ENCODE measurements at regions not wholly inside any gene's neighbourhood (a gene's known extent, or its start where the extent isn't known, plus 50 kb on each side); places are given as distances from the start of the nearest gene placed in this dataset.

DNA sequence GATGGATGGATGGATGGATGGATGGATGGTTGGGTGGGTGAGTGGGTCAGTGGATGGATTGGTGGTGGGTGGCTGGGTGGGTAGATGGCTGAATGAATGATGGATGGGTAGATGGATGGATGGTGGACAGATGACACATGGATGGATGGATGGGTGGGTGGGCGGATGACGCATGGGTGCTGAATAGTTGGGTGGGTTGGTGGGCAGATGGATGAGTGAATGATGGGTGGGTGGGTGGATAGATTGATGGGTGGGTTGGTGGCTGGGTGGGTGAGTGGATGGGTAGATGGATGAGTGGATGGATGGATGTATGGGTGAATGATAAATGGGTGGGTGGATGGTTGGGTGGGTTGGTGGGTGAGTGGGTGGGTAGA lies 69.9 kb upstream of the NKX1-1 start:
- no peak for DNase-seq (ENCODE audit: low read depth in 2 of 2)

DNA sequence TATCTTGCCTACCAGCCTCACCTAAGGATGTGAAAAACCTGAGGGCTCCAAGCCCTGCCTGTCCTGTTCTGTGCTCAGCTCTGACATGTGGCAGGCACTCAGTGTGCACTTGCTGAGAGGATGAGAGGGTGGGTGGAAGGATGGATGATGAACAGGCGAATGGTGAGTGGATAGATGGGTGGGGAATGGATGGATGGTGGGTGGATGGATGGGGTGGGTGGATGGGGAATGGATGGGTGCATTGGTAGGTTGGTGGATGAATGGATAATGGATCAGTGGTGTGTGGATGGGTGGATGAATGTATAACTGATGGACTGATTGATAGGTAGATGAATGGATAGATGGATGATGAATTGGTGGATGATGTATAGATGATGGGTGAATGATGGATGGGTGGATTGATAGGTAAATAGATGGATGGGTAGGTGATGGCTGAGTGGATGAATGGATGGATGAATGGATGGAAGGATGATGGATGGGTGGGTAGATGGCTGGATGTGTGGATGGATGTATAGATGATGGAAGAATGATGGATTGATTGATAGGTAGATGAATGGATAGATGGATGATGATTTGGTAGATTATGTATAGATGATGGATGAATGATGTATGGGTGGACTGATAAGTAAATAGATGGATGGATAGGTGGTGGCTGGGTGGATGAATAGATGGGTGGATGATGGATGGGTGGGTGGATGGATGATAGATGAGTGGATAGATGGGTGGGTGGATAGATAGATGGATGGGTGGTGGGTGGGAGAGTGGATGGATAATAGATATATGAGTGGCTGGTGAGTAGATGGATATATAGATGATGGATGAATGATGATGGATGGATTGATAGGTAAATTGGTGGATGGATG lies 69.3 kb upstream of the NKX1-1 start:
- DNase-seq (ENCODE audit: low read depth in 2 of 2): no peak

DNA sequence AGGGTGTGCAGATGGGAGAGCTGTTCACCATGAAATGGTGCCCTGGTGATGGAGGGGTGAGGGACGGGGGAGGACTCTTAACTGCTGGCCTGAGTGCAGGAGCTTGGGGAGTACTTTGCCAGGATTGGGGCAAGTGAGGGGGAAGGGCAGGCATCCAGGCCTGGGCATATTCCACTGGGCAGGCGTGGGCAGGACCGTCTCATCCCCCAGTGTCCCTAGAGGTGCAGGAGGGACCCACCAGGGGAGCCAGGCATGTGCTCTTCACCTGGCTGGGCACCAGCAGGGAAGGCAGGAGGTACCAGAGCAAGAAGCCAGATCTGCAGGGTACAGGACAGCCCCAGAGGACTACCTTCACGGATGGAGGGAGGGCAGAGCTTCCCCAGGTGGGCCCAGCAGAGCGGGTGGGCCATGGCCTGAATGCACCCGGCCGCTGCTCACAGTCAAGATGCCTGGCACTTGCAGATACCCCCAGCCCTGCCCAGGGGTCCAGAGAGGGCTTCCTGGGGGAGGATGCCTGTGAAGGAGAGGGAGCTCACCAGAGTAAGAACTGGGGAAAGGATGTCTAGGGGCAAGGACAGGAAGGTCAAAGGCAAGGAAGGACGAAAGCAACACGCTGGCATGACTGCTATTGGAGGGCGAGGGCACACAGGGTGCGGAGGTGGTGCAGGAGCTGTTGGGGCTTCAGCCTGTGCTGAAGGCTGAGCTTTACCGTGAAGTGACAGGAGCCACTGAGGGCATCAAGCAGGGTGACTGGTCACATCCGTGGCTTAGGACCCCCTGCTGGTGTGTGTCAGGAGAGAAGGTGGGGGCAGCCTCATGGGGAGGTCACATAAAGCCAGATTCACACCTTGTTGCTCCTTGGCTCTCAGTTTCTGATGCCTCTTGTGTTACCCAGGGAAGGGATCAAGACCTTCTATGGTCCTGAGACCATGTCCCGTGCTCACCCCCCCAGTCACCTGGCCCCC lies 68.2 kb upstream of the NKX1-1 start:
- no peak for DNase-seq (ENCODE audit: low read depth in 2 of 2)

DNA sequence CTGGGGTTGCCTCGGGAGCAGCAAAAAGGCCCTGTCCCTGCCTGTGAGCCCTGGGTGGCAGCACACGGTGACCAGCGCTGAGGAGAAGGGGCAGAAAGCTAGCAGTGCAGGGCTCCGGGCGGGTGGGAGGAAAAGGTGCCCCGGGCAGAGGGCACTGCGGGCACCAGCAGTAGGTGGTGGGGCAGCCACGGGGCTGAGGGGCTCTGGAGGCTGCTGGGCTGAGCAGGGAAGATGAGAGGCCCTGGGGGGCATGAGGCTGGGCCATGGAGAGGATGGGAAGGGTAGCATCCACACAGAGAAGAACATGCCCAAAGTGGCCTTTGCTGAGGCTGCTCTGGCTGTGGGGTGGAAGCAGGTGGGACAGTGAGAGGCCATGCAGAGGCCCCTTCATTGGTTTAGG lies 67.5 kb upstream of the NKX1-1 start:
- DNase-seq (ENCODE audit: low read depth in 2 of 2): no peak

DNA sequence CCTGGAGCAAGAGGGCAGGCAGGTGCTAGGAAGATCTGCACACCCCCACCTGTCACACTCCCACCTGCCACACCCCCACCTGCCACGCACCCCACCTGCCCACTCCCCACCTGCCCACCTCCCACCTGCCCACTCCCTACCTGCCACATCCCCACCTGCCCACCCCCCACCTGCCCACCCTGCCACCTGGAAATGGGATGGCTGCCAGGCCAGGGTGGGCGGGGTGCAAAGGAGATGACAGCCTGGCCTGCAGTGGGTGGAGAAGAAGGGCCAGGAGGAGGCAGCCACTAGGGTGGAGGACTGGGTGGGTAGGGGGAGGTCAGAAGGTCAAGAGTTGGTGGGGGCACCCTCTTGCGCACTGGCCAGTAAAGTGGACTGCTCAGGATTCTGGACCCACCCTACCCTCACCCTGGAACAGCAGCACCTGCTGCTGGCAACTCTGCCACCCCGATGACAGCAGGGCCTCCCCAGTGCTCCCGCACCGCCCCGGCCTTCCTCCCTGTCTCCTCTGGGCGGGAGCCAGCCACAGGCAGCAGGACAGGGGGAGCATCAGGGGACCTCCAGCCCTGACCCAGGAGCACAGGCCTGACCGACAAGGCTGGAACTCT lies 66.8 kb upstream of the NKX1-1 start:
- no peak for DNase-seq (ENCODE audit: low read depth in 2 of 2)

DNA sequence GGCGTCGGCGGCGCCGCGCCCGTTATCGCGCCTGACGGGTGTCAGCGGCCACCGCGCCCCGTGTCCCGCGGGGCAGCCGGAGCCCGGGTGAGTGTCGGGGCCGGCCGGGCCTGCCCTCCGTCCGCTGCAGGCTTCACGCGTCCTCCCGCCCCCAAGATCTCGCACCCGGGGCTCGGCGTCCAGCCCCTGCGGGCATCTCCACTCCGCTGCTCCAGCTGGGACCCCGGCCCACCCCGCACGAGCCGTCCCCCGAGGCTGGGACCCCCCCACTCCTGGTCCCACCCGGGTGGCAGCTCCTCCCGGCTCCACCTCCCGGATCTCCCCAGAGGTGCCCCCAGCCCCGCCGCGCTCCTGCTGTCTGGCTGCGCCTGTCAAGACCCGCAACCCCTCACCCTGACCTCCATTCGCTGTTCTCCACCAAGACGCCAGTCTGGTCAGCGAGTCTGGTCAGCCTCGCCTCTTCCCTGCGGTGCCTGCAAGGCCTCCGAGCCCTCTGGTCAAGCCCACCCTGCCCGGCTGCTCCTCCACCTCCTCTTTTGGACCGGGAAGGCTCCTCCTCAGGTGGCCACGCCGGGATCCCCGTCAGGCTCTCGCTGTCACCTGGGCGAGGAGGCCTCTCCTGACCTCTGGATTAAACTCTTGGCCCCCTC lies 66.0 kb upstream of the NKX1-1 start:
- no peak for DNase-seq (ENCODE audit: low read depth in 2 of 2)

DNA sequence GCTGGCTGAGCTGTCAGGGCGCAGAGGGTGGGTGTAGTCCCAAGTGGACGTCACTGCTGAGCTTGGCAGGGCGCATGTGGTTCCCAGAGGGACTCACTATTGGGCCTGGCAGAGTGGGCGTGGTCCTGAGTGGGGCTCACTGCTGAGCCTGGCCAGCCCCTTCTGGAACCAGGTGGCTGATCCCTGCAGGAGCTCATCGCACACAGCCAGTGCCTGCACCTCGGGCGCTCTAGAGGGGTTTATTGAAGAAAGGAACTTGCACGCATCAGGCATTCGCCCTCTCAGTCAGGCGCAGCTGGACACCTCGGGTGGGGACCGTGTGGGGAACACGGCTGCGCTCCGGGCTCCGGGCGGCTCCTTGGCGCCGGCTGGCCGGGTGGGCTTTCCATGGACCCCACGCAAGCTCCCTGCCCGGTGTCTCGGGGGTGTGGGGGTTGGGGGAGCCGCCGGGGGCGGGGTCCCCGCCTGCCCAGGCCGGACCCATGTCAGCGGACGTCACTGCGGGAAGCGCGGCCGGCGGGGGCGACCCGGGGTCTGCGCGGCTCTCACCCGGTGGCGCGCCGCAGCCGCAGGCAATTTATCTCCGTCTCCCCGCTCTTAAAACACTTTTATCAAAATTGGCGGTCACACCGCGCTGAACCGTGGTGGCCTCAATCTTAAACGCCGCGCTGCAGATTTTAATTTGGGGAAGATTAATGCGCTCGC lies 65.4 kb upstream of the NKX1-1 start:
- no peak for DNase-seq (ENCODE audit: low read depth in 2 of 2)

DNA sequence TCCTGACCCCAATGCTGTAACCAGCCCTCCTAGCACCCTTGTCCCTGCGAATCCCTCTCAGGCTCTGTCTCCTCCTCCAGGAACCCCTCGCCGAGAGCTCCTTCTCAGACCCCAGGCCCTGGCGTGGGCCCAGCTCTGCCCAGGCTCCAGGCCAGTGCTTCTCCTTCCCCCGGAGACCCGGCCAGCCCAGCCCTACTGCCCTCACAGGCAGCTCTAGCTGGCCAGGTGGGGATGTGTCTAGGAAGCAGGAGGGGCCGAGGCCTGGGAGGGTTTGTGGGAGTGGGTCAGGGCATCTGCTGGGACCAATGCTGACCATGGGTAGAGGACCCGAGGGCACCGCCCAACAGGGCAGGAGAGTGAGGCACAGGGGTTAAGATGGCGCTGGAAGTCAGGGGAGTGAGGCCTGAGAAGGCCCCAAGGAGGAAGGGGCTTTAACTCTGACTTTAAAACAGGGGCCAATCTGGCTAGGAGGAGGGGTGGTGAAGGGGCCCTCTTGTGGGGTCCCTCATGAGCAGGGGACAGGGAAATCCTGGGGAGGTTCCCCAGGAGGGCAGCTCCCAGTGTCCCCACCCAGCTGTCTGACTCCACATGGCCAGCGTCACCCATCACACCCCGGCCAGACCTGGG lies 64.7 kb upstream of the NKX1-1 start:
- DNase-seq (ENCODE audit: low read depth in 2 of 2): no peak

DNA sequence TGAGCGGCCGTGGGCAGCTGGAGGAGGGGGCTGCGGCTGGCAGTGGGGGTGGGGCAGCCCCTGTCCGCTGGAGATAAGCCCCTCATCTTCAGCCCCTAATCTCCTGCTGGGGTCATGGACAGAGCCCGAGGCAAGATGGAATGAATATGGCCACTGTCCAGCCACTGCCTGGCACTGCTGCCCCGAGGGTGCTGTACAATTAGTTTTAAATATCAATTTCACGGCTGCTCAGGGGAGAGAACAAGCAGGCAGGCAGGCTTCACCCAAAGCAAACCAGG lies 64.1 kb upstream of the NKX1-1 start:
- DNase-seq (ENCODE audit: low read depth in 2 of 2): no peak

DNA sequence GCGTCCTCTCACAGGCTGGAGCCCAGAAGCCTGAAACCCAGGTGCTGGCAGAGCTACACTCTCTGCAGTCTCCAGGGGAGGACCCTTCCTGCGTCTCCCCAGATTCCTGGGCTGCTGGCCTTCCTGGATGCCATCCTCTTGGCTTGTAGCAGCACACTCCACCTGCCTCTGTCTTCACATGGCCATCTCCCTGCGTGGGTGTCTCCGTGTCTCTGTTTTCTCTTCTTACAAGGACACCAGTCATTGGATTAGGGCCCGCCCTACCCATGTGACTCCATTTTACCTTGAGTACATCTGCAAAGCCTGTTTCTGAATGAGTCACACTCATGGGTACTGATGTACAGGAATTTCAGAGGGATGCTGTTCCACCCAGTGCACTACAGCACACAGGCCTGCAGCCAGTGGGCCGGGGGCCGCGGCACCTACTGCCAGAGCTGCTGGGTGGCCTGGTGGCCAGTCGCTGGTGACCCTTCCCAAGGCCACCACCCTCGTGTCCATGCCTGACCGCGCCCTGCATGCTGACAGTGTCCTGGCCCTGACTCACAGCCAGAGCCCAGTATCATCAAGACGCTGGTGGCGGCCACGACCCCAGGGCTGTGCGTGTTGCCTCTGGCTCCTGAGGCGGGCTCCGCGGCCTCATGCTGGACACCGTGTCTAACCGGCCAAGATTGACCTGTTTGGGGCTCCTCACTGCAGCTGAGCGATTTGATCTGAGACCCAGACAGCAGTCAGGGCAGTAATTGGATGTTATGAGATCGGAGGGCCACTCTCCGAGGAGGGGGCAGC lies 63.6 kb upstream of the NKX1-1 start:
- DNase-seq (ENCODE audit: low read depth in 2 of 2): no peak

DNA sequence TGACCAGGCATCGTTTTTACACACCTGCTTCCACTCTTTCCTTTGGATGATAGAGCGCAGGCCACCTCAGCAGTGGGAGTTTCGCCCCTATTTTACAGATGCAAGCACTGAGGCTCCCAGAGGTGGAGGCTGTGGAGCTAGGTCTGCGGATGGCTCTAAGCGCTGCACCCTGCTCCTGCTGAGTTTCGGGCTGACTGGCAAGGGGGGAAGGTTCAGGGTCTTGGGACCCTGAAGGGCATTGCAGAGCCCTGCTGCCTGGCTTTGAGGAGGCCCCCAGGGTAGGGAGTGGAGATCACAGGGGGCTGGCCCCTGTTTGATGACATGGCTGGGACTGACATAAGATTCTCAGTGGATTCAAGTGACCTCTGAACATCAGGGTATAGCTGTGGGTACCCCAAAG lies 62.8 kb upstream of the NKX1-1 start:
- DNase-seq (ENCODE audit: low read depth in 2 of 2): no peak

DNA sequence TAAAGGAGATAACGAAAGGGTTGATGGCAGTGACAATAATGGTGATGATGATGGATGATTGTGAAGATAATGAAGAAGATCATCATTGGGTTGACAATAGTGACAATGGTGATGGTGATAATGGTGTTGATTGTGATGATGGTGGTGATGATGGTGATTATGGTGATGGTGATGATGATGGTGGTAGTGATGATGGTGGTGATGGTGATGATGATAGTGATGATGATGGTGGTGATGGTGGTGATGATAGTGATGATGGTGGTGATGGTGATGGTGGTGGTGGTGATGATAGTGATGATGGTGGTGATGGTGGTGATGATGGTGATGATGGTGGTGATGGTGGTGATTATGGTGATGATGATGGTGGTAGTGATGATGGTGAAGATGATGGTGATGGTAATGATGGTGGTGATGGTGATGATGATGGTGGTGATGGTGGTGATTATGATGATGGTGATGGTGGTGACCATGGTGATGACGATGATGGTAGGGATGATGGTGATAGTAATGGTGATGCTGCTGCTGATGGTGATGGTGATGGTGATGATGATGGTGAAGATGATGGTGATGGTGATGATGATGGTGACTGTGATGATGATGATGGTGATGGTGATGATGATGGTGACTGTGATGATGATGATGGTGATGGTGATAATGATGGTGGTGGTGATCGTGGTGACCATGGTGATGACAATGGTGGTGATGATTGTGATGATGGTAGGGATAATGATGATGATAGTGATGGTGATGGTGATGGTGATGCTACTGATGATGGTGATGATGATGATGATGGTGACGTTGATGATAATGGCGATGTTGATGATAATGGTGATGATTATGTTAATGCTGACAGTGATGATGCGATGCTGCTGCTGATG lies 61.6 kb upstream of the NKX1-1 start:
- DNase-seq (ENCODE audit: low read depth in 2 of 2): no peak

DNA sequence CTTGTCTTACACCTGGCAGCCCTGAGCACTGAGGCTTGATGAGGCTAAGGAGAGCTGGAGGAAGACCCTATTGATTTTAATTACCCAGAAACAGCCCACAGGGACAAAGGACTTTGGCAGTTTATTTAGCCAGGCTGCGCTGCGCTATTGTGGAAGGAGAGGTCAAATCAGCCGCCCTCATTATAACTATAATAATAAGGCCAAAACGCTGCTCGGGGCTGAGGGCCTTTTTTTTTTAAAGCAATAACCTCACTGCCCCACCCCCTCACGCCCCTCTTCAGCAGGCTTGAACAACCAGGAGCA lies 60.6 kb upstream of the NKX1-1 start:
- no peak for DNase-seq (ENCODE audit: low read depth in 2 of 2)

DNA sequence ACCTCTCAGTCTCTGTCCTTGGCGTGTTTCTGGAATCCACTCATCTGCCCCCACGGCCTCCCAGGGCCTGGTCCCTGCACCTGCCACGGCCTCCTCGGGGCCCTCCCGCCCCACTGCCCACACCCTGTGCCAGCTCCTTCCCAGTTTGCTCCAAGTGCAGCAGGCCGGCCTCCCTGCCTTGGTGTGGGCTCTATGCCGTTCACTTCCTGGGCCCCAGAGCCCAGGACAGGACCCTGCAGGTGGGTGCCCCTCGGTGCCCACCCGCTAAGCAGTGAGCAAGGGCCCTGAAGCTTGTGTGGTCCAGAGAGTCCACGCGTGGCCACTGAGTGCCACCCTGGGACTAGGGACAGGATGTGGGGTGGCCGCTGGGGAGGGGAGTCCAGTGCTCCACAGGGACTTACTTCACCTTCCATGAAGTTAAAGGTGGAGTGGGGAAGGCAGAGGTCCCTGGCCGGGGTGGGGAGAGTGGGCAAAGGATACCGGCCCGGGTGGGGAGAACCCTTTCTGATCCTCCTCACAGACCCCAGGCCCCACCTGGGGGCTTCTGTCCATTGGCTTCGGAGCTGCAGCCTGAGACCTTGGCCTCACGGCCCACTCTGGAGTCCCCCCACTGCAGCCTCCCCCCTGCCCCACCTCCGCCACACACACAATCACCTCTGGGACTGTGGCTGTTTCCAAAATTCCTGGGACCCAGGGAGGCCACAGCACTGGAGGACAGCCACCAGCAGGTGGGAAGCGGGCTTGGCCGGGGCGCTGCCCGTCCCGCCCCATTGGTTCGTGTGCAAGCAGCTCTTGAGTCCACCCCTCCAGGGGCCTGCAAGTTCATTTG lies 60.0 kb upstream of the NKX1-1 start:
- DNase-seq (ENCODE audit: low read depth in 2 of 2): no peak

DNA sequence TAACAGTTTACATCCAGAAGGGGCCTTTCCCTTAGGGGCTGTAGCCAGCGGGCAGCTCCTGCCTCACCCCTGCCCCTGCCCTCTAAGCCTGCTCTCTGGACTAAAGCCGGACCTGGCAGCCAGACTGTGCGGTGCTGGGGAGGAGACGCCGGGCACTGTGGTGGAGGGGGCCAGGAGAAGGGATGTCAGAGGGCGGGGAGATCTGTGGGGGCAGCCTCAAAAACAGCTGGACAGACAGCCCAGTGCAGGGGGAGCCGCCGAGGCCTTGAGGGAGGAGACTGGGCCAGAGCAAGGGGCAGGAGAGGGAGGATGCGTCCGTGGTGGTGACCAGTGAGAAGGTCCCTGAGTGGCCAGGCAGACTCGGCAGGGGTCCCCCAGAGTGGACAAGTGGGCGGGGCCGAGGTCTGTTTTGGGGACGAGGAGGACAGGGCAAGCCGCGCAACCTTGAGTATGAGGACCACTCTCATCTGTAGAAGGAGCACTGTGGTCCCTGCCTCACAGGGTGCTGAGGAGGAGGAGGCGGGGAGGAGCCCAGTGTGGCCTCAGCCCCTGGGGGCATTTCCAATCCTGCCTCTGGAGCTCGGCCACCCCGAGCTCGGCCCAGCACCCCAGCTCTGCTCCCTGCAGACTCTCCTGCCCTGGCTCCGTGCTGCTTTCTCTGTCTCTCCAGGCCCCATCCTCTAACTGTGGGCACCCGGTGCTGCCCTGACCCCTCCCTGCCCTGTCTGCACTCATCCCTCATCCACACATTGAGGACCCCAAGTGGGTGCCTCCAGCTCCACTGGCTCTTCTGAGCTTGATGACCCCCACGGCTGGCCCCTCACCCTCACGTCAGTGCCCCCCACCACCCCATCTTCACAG lies 59.2 kb upstream of the NKX1-1 start:
- no peak for DNase-seq (ENCODE audit: low read depth in 2 of 2)

DNA sequence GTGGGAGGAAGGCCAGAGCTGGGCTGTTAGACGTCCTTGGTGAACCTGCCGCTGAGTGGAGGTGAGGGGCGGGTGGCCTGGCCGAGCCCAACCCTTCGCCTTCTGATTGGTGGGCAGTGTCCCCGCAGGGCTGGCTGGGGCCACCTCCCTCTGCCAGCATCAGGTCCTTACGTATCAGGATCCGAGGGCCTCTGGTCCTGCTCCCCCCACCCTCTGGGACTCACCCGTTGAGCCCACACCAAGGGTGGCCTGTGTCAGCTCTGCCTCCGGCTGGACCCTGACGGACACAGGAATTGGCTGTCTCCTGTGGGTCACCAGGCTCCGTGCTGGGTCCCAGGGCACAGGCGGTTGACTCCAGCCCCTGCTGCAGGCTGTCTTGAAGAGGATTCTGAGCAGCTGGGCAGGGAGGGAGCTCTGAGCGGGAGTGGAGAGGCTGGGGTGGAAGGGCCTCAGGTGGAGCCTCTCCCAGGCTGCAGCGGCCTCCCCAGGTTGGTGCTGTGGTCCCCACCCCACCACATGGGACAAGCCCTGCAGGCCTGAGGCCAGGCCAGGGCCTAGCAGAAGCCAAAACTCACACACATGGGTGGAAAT lies 58.4 kb upstream of the NKX1-1 start:
- DNase-seq (ENCODE audit: low read depth in 2 of 2): no peak

DNA sequence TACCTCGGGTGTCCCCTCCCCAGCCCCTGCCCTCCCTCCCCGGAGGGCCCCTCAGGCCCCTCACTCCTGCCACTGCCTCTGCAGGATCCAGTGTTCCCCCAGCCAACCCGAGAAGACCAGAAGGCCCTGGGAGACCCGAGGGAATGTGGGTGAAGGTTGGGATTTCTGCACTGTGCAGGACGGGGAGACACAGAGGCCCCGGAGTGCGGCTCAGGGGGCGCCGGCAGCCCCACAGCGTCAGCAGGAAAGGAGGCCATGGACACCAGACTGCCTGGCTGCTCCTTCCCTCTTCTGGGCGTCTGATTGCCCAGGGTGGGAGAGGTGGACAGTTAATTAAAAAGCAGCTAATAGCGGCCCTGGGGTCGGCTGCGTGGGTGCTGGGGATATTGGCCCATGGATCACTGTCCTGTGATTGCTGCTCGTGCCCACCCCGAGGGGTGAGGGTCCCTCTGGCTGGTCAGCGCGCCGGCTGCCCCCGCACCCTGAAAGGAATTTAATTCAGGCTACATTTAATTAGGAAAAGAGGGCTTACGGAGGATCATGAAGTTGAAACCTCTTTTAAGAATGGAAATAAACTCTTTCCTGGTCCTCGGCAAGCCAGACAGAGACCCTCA lies 57.8 kb upstream of the NKX1-1 start:
- no peak for DNase-seq (ENCODE audit: low read depth in 2 of 2)
